WTC11 (cell line): ENCODE measurements at regions not wholly inside any gene's neighbourhood (a gene's known extent, or its start where the extent isn't known, plus 50 kb on each side); places are given as distances from the start of the nearest gene placed in this dataset.

Experiments used
- ATAC-seq: fragments of 200-7000 bp; cut with Tn5 transposase; 2 replicates; pipeline ENCODE4 v1.10.0; 2021; ENCODE audit warnings: mild to moderate bottlenecking, moderate library complexity
- CTCF ChIA-PET: fragments of 300-600 bp; sonication (Branson Sonifier 250); formaldehyde crosslinking; loops from one replicate; lab custom pipeline; 2021; ENCODE audit warnings: antibody characterized with exemption; lab: Charles Lee
- POLR2A ChIA-PET: fragments of 350-600 bp; sonication (Branson Sonifier 250); formaldehyde crosslinking; loops from one replicate; lab custom pipeline; 2021; ENCODE audit warnings: antibody characterized with exemption; lab: Charles Lee
- DNase-seq: peaks from one replicate; pipeline ENCODE4 v3.0.0; 2021; ENCODE audit warnings: low spot score
- H3K27ac Mint-ChIP-seq: 2 replicates; pipeline ENCODE4 v1.8.0; 2021; ENCODE audit warnings: mixed read lengths
- H3K27me3 Mint-ChIP-seq: 2 replicates; pipeline ENCODE4 v1.8.0; 2021; ENCODE audit warnings: low read depth, mild to moderate bottlenecking, moderate library complexity, mixed read lengths
- H3K36me3 Mint-ChIP-seq: 2 replicates; pipeline ENCODE4 v1.8.0; 2021; ENCODE audit warnings: mixed read lengths
- H3K4me1 Mint-ChIP-seq: 2 replicates; pipeline ENCODE4 v1.8.0; 2022; ENCODE audit warnings: mixed read lengths
- H3K4me3 Mint-ChIP-seq: 2 replicates; pipeline ENCODE4 v1.8.0; 2021; ENCODE audit warnings: mild to moderate bottlenecking, moderate library complexity, mixed read lengths
- H3K9me3 Mint-ChIP-seq: 2 replicates; pipeline ENCODE4 v1.8.0; 2021; ENCODE audit warnings: mixed read lengths
- ATF2 ChIP-seq: sonication (generic); formaldehyde crosslinking; IDR thresholded peaks from 2 replicates; pipeline ENCODE4 v1.8.1; 2022; ENCODE audit warnings: low read depth, missing genetic modification reagents, borderline replicate concordance
- CBFB ChIP-seq: sonication (generic); formaldehyde crosslinking; IDR thresholded peaks from 2 replicates; pipeline ENCODE4 v1.8.1; 2022; ENCODE audit warnings: mild to moderate bottlenecking, low read depth, missing genetic modification reagents
- CTCF ChIP-seq: fragments of 200-600 bp; IDR thresholded peaks from 2 replicates; pipeline ENCODE4 v1.8.0; 2022; ENCODE audit warnings: antibody characterized with exemption
- E2F5 ChIP-seq: sonication (generic); formaldehyde crosslinking; IDR thresholded peaks from 2 replicates; pipeline ENCODE4 v1.8.1; 2022; ENCODE audit warnings: mild to moderate bottlenecking, moderate library complexity, missing genetic modification reagents
- ESRRA ChIP-seq: sonication (generic); formaldehyde crosslinking; IDR thresholded peaks from 2 replicates; pipeline ENCODE4 v1.8.1; 2022; ENCODE audit warnings: mild to moderate bottlenecking, missing genetic modification reagents, borderline replicate concordance
- ETV6 ChIP-seq: sonication (generic); formaldehyde crosslinking; IDR thresholded peaks from 2 replicates; pipeline ENCODE4 v1.8.1; 2022; ENCODE audit warnings: mild to moderate bottlenecking, missing genetic modification reagents
- FOXJ3 ChIP-seq: sonication (generic); formaldehyde crosslinking; IDR thresholded peaks from 2 replicates; pipeline ENCODE4 v1.9.0; 2021; ENCODE audit warnings: missing genetic modification reagents, mild to moderate bottlenecking, borderline replicate concordance
- GABPB1 ChIP-seq: sonication (generic); formaldehyde crosslinking; IDR thresholded peaks from 2 replicates; pipeline ENCODE4 v1.8.1; 2023; ENCODE audit warnings: mild to moderate bottlenecking, missing genetic modification reagents
- NFYB ChIP-seq: sonication (generic); formaldehyde crosslinking; conservative IDR thresholded peaks from 2 replicates; pipeline ENCODE4 v1.8.0; 2022; ENCODE audit warnings: low read depth, missing genetic modification reagents
- NR1H2 ChIP-seq: sonication (generic); formaldehyde crosslinking; IDR thresholded peaks from 2 replicates; pipeline ENCODE4 v1.9.0; 2021; ENCODE audit warnings: mild to moderate bottlenecking, moderate library complexity, missing genetic modification reagents
- STAT6 ChIP-seq: sonication (generic); formaldehyde crosslinking; conservative IDR thresholded peaks from 2 replicates; pipeline ENCODE4 v1.8.1; 2023; ENCODE audit warnings: mild to moderate bottlenecking, low read depth, missing genetic modification reagents, moderate library complexity
- ZBTB43 ChIP-seq: sonication (generic); formaldehyde crosslinking; IDR thresholded peaks from 2 replicates; pipeline ENCODE4 v1.8.1; 2023; ENCODE audit warnings: mild to moderate bottlenecking, missing genetic modification reagents
- ZMAT4 ChIP-seq: fragments of 250-450 bp; sonication (Bioruptor Pico); IDR thresholded peaks from 2 replicates; pipeline ENCODE4 v1.9.0; 2021; ENCODE audit warnings: mild to moderate bottlenecking
- ZNF219 ChIP-seq: sonication (generic); formaldehyde crosslinking; IDR thresholded peaks from 2 replicates; pipeline ENCODE4 v1.8.0; 2023; ENCODE audit warnings: missing genetic modification reagents, mild to moderate bottlenecking, borderline replicate concordance
- ZNF396 ChIP-seq: fragments of 250-450 bp; sonication (Bioruptor Pico); IDR thresholded peaks from 2 replicates; pipeline ENCODE4 v1.8.0; 2021; ENCODE audit warnings: mild to moderate bottlenecking, moderate library complexity, borderline replicate concordance
- ZNF416 ChIP-seq: fragments of 250-450 bp; sonication (Bioruptor Pico); IDR thresholded peaks from 2 replicates; pipeline ENCODE4 v1.9.0; 2021; ENCODE audit warnings: mild to moderate bottlenecking, inconsistent platforms
- ZSCAN18 ChIP-seq: fragments of 250-450 bp; sonication (Bioruptor Pico); IDR thresholded peaks from 2 replicates; pipeline ENCODE4 v2.1.2; 2022; ENCODE audit warnings: mild to moderate bottlenecking, moderate library complexity

- 0 out of 2 replicates have a peak, but pooled peaks cover 3% of the 10 kb centered on the region for H3K4me1 Mint-ChIP-seq
- ATAC-seq (no peak), DNase-seq (no peak)
- H3K27ac Mint-ChIP-seq = no peak overlapping the region
- H3K4me3 Mint-ChIP-seq = no peak overlapping the region
- H3K27me3 Mint-ChIP-seq = no peaks in the 10 kb centered on the region; the same call in 1 of the 2 replicates
- POLR2A ChIA-PET = interaction anchor here (0.6 kb wide), 1 partner anchor 68 kb away, joined by 3 read pairs; no protein-coding TSS in a partner anchor
- H3K9me3 Mint-ChIP-seq = no peaks in the 10 kb centered on the region
- H3K36me3 Mint-ChIP-seq = no peaks in the 10 kb centered on the region
- TF ChIP-seq FOXJ3 (CRISPR knock-in tag) (no peak), E2F5 (CRISPR knock-in tag) (no peak), NFYB (CRISPR knock-in tag) (no peak), ZNF416 (CRISPR knock-in tag) (no peak), ATF2 (no peak), CTCF (no peak), STAT6 (CRISPR knock-in tag) (no peak), ZNF219 (CRISPR knock-in tag) (no peak), GABPB1 (CRISPR knock-in tag) (no peak), CBFB (no peak), ZBTB43 (CRISPR knock-in tag) (no peak), ETV6 (CRISPR knock-in tag) (no peak), NR1H2 (no peak), ZSCAN18 (CRISPR knock-in tag) (no peak), ZMAT4 (CRISPR knock-in tag) (no peak), ESRRA (CRISPR knock-in tag) (no peak), ZNF396 (CRISPR knock-in tag) (no peak)
- CTCF ChIA-PET = interaction anchor here (0.7 kb wide), 1 partner anchor 216 kb away, joined by 3 read pairs; no protein-coding TSS in a partner anchor
Measured at GRCh38 chr7:83738291-83738835, 89.4 kb upstream of the SEMA3E start.
